ENCODE measurements at regions not wholly inside any gene's neighbourhood (a gene's known extent, or its start where the extent isn't known, plus 50 kb on each side); places are given as distances from the start of the nearest gene placed in this dataset.

- TF ChIP-seq, protein P1, sequence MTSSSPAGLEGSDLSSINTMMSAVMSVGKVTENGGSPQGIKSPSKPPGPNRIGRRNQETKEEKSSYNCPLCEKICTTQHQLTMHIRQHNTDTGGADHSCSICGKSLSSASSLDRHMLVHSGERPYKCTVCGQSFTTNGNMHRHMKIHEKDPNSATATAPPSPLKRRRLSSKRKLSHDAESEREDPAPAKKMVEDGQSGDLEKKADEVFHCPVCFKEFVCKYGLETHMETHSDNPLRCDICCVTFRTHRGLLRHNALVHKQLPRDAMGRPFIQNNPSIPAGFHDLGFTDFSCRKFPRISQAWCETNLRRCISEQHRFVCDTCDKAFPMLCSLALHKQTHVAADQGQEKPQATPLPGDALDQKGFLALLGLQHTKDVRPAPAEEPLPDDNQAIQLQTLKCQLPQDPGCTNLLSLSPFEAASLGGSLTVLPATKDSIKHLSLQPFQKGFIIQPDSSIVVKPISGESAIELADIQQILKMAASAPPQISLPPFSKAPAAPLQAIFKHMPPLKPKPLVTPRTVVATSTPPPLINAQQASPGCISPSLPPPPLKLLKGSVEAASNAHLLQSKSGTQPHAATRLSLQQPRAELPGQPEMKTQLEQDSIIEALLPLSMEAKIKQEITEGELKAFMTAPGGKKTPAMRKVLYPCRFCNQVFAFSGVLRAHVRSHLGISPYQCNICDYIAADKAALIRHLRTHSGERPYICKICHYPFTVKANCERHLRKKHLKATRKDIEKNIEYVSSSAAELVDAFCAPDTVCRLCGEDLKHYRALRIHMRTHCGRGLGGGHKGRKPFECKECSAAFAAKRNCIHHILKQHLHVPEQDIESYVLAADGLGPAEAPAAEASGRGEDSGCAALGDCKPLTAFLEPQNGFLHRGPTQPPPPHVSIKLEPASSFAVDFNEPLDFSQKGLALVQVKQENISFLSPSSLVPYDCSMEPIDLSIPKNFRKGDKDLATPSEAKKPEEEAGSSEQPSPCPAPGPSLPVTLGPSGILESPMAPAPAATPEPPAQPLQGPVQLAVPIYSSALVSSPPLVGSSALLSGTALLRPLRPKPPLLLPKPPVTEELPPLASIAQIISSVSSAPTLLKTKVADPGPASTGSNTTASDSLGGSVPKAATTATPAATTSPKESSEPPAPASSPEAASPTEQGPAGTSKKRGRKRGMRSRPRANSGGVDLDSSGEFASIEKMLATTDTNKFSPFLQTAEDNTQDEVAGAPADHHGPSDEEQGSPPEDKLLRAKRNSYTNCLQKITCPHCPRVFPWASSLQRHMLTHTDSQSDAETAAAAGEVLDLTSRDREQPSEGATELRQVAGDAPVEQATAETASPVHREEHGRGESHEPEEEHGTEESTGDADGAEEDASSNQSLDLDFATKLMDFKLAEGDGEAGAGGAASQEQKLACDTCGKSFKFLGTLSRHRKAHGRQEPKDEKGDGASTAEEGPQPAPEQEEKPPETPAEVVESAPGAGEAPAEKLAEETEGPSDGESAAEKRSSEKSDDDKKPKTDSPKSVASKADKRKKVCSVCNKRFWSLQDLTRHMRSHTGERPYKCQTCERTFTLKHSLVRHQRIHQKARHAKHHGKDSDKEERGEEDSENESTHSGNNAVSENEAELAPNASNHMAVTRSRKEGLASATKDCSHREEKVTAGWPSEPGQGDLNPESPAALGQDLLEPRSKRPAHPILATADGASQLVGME (CRISPR knock-in tag; IDR thresholded peaks at IDR 0.05): no peak
- TF ChIP-seq ETS2 (tag; IDR thresholded peaks at IDR 0.05; ENCODE audit: borderline replicate concordance, poor library complexity, severe bottlenecking) (no peak), BRF1 (IDR thresholded peaks at IDR 0.05; ENCODE audit: borderline replicate concordance, extremely low read depth, insufficient read length) (no peak), SIX5 (IDR thresholded peaks at IDR 0.05; ENCODE audit: borderline replicate concordance in 1 of 2, insufficient read depth in 1 of 2, low read depth in 1 of 2, low read length in 2 of 2) (no peak)
Measured at GRCh38 chr10:129334266-129334665, 132.8 kb upstream of the MGMT start (continued).

DNA sequence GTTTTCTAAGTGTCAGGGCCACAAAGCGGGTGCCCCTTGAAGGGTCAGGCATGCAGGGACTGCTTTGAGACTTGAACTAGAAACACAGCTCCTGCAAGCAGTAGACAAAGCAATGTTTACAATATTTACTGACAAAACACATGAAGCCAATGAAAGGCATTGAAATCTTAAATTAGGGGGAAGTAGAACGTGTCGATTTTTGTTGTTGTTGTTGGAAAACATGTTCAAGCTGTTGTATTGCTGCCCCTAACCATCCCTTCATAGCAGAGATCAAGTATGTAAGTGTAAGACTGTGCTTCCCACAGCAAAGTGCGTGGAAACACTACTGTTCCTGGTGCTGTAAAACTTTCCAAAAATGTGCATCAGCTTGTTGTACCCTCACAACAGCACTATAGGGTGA is 131.6 kb upstream of the MGMT start:
- no peaks in the 10 kb centered on the region for H3K79me2 ChIP-seq (ENCODE audit: control insufficient read depth, insufficient read depth, low read length)
- no peak overlapping the region for H3K4me3 ChIP-seq
- no peaks in the 10 kb centered on the region for H3K36me3 ChIP-seq (ENCODE audit: control insufficient read depth, insufficient read depth, low read length)
- intact Hi-C loops (cut with micrococcal nuclease): no loop called here
- no peak for ATAC-seq
- H3K4me1 ChIP-seq (replicated peaks in 1 of 2; ENCODE audit: control insufficient read depth in 2 of 2, insufficient read depth in 2 of 2, low read length in 2 of 2): no peaks in the 10 kb centered on the region
- no peak for FAIRE-seq
- H3K9me3 ChIP-seq (replicated peaks; ENCODE audit: control insufficient read depth, insufficient read depth, low read depth, low read length): no peaks in the 10 kb centered on the region
- POLR2A ChIA-PET: no interaction called here
- no peak overlapping the region for H2AFZ ChIP-seq (ENCODE audit: low read depth, low read length)
- WGBS (ENCODE audit: insufficient coverage, low coverage, missing lambda C conversion rate): 0% methylated on average over 4 of the region's 4 CpGs
- H3K9me1 ChIP-seq (ENCODE audit: control insufficient read depth, insufficient read depth, low read length): no peaks in the 10 kb centered on the region
- DNase-seq (ENCODE audit: extremely low read depth in 1 of 4, low spot score in 3 of 4): no peak
- CTCF ChIA-PET (ENCODE audit: low intra/inter-chr PET ratio): no interaction called here
- no peak overlapping the region for H3K9ac ChIP-seq (ENCODE audit: insufficient read depth in 1 of 2, low read depth in 2 of 2, low read length in 2 of 2)
- no peak overlapping the region for H3K27ac ChIP-seq (ENCODE audit: extremely low read depth, low read depth, low read length)
- peaks cover 0 to 5% of the 10 kb centered on the region in 2 experiments; a peak in 1 of 5 replicates for H3K27me3 ChIP-seq (ENCODE audit: control insufficient read depth in 2 of 2, insufficient read depth in 2 of 2, low read length in 2 of 2)
- in situ Hi-C loops (cut with MboI): no loop called here
- H3K4me2 ChIP-seq (ENCODE audit: insufficient read depth, low read length): no peak overlapping the region
- TF ChIP-seq LCOR (CRISPR knock-in tag; IDR thresholded peaks at IDR 0.05) (no peak), ZNF551 (CRISPR knock-in tag; IDR thresholded peaks at IDR 0.05) (no peak), BACH1 (tag; IDR thresholded peaks at IDR 0.05) (no peak)
- no TSS peak for BruUV-seq (replicated peaks)
- no peaks in the 10 kb centered on the region for H4K20me1 ChIP-seq (replicated peaks; ENCODE audit: control insufficient read depth, insufficient read depth, low read length)

Measured in K562 (cell line).